Activated CD4-positive, alpha-beta T cell treated with anti-CD3 and anti-CD28 coated beads, Interleukin-2, amount 10 ng/mL, durations not matched to agents 7 days and 5 days (primary cell): ENCODE measurements at regions not wholly inside any gene's neighbourhood (a gene's known extent, or its start where the extent isn't known, plus 50 kb on each side); places are given as distances from the start of the nearest gene placed in this dataset.
A peak's percentile ranks its signal among the peaks of the same experiment; 100 is the strongest.
"Not testable (repeated sequence)": the region's sequence is repeated elsewhere in the genome, so short reads cannot be mapped to it uniquely, and the experiment has no call there.

ENCODE experiments used
- CTCF ChIA-PET: fragments of 350-600 bp; sonication (Branson Sonifier 250); formaldehyde crosslinking; loops from one replicate; lab custom pipeline; 2021; ENCODE audit warnings: antibody characterized with exemption; lab: Charles Lee
- POLR2A ChIA-PET: fragments of 350-600 bp; sonication (Branson Sonifier 250); formaldehyde crosslinking; loops from one replicate; lab custom pipeline; 2021; ENCODE audit warnings: antibody characterized with exemption; lab: Charles Lee
- DNase-seq: peaks from one replicate; pipeline ENCODE4 v3.0.0-alpha.2; 2020
- H3K27ac Mint-ChIP-seq: one replicate; pipeline ENCODE4 v1.8.0; 2021; ENCODE audit warnings: mild to moderate bottlenecking, moderate library complexity, mixed read lengths
- H3K27me3 Mint-ChIP-seq: one replicate; pipeline ENCODE4 v1.8.0; 2021; ENCODE audit warnings: mixed read lengths
- H3K36me3 Mint-ChIP-seq: one replicate; pipeline ENCODE4 v1.8.0; 2021; ENCODE audit warnings: low read depth, mixed read lengths
- H3K4me1 Mint-ChIP-seq: one replicate; pipeline ENCODE4 v1.8.0; 2021; ENCODE audit warnings: mixed read lengths
- H3K4me3 Mint-ChIP-seq: one replicate; pipeline ENCODE4 v1.8.0; 2021; ENCODE audit warnings: mild to moderate bottlenecking, moderate library complexity, mixed read lengths
- H3K9me3 Mint-ChIP-seq: one replicate; pipeline ENCODE4 v1.8.0; 2021; ENCODE audit warnings: mixed read lengths

GRCh38 chr1:209191262-209191634 is 392.3 kb upstream of the CAMK1G start:
- CTCF ChIA-PET, result interaction anchor here (1.1 kb wide), 1 partner anchor 19 kb away, joined by 3 read pairs; no protein-coding TSS in a partner anchor
- H3K4me3 Mint-ChIP-seq, result no peak overlapping the region
- no peak for DNase-seq
- no peaks in the 10 kb centered on the region for H3K4me1 Mint-ChIP-seq
- H3K27me3 Mint-ChIP-seq, result no peaks in the 10 kb centered on the region
- peaks cover 9% of the 10 kb centered on the region for H3K9me3 Mint-ChIP-seq
- POLR2A ChIA-PET, result no interaction called here
- H3K36me3 Mint-ChIP-seq, result no peaks in the 10 kb centered on the region
- no peak overlapping the region for H3K27ac Mint-ChIP-seq

DNA sequence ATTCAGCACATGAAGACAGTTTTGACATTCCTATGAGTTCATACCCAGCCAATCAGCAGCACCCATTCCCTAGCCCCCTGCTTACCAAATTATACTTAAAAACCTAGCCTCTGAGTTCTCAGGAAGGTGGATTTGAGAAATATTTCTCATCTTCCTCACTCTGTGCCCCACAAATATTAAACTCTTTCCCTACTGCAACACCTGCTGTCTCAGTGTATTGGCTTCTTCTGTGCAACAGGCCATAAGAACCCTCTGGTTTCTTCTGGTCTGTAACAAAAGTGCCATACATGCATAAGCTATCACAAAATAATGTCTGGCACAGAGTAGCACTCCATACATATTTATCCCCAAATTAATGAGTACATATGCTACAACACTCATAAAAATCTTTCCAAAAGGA is 387.4 kb upstream of the CAMK1G start:
- H3K27ac Mint-ChIP-seq, result no peak overlapping the region
- H3K9me3 Mint-ChIP-seq, result peaks cover 16% of the 10 kb centered on the region
- H3K4me1 Mint-ChIP-seq, result no peaks in the 10 kb centered on the region
- H3K4me3 Mint-ChIP-seq, result no peak overlapping the region
- peaks cover 14% of the 10 kb centered on the region for H3K27me3 Mint-ChIP-seq
- CTCF ChIA-PET, result interaction anchor here (1.1 kb wide), 1 partner anchor 26 kb away, joined by 3 read pairs; no protein-coding TSS in a partner anchor
- POLR2A ChIA-PET, result no interaction called here
- H3K36me3 Mint-ChIP-seq, result peaks cover 1% of the 10 kb centered on the region
- DNase-seq, result no peak

GRCh38 chr1:209198961-209199750 is 384.4 kb upstream of the CAMK1G start:
- Mint-ChIP-seq H3K27me3 (peaks cover 14% of the 10 kb centered on the region), H3K4me1 (no peaks in the 10 kb centered on the region), H3K27ac (no peak overlapping the region), H3K4me3 (no peak overlapping the region), H3K9me3 (peaks cover 16% of the 10 kb centered on the region), H3K36me3 (peaks cover 1% of the 10 kb centered on the region)
- CTCF ChIA-PET, result no interaction called here
- DNase-seq, result no peak
- POLR2A ChIA-PET, result no interaction called here

- no peak overlapping the region for H3K27ac Mint-ChIP-seq
These were observed 383.7 kb upstream of the CAMK1G start for GRCh38 chr1:209199822-209200221.

GRCh38 chr1:209202321-209202720 is 381.2 kb upstream of the CAMK1G start:
- DNase-seq, H3K4me3 Mint-ChIP-seq, H3K27ac Mint-ChIP-seq, POLR2A ChIA-PET, H3K4me1 Mint-ChIP-seq, H3K36me3 Mint-ChIP-seq, H3K9me3 Mint-ChIP-seq: not testable (repeated sequence)
- peaks cover 26% of the 10 kb centered on the region for H3K27me3 Mint-ChIP-seq
- CTCF ChIA-PET, result interaction anchor here (0.9 to 1.2 kb wide), 2 partner anchors 8 to 47 kb away, joined by 3 to 5 read pairs; no protein-coding TSS in a partner anchor

More at GRCh38 chr1:209199822-209200221, 383.7 kb upstream of the CAMK1G start:
- Mint-ChIP-seq H3K4me3 (no peak overlapping the region), H3K9me3 (peaks cover 15% of the 10 kb centered on the region), H3K36me3 (peaks cover 1% of the 10 kb centered on the region), H3K27me3 (peaks cover 14% of the 10 kb centered on the region), H3K4me1 (no peaks in the 10 kb centered on the region)
- POLR2A ChIA-PET, result no interaction called here
- DNase-seq, result no peak
- CTCF ChIA-PET, result no interaction called here

DNA sequence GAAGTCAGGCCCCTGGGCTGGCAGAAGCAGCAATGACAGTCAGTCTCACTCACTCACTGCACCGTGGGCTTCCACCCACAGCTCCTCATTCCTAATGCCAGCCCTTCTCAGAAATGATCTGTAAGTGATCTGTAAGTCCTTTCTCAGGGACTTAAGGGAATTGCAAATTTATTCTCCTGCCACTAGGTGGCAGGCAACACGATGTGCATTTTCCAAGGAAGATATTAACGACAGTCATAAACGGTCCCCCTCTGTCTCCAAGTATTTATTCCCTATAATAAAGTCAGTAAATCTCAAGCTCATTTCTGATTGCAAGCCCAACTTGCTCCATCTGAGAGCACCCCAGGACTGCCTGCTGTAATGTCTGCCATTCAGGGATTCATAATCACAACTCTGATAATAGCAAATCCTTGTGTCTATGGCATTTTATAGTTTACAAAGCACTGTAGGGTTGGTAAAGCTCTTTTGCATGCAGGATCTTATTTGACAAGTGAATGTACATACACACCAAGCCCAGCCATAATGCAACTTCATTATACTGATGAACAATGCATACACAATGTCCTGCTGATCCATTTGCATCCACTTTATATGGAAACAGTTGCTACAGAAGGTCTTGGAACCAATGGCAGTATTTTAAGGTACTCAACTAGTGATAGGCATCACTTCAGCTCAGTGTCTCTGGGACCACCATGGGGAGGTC is 380.5 kb upstream of the CAMK1G start:
- peaks cover 32% of the 10 kb centered on the region for H3K27me3 Mint-ChIP-seq
- no peak overlapping the region for H3K4me3 Mint-ChIP-seq
- H3K36me3 Mint-ChIP-seq, result no peaks in the 10 kb centered on the region
- peaks cover 2% of the 10 kb centered on the region for H3K4me1 Mint-ChIP-seq
- CTCF ChIA-PET, result no interaction called here
- DNase-seq, result peak; percentile 15
- no peak overlapping the region for H3K27ac Mint-ChIP-seq
- POLR2A ChIA-PET, result no interaction called here
- no peaks in the 10 kb centered on the region for H3K9me3 Mint-ChIP-seq

GRCh38 chr1:209203533-209203895 is 380.0 kb upstream of the CAMK1G start:
- Mint-ChIP-seq H3K4me3 (no peak overlapping the region), H3K27me3 (peaks cover 32% of the 10 kb centered on the region), H3K9me3 (no peaks in the 10 kb centered on the region), H3K4me1 (peaks cover 2% of the 10 kb centered on the region), H3K27ac (no peak overlapping the region), H3K36me3 (no peaks in the 10 kb centered on the region)
- CTCF ChIA-PET, result no interaction called here
- no peak for DNase-seq
- POLR2A ChIA-PET, result no interaction called here

- H3K4me3 Mint-ChIP-seq, result no peak overlapping the region
- H3K4me1 Mint-ChIP-seq, result peaks cover 2% of the 10 kb centered on the region
- CTCF ChIA-PET, result no interaction called here
- H3K27ac Mint-ChIP-seq, result no peak overlapping the region
- H3K27me3 Mint-ChIP-seq, result peaks cover 33% of the 10 kb centered on the region
- no peaks in the 10 kb centered on the region for H3K36me3 Mint-ChIP-seq
- POLR2A ChIA-PET, result no interaction called here
- DNase-seq, result no peak
- H3K9me3 Mint-ChIP-seq, result no peaks in the 10 kb centered on the region
These were observed 378.5 kb upstream of the CAMK1G start for GRCh38 chr1:209205039-209205438.

GRCh38 chr1:209207126-209207700 is 376.3 kb upstream of the CAMK1G start:
- POLR2A ChIA-PET, result no interaction called here
- no peak overlapping the region for H3K4me3 Mint-ChIP-seq

DNA sequence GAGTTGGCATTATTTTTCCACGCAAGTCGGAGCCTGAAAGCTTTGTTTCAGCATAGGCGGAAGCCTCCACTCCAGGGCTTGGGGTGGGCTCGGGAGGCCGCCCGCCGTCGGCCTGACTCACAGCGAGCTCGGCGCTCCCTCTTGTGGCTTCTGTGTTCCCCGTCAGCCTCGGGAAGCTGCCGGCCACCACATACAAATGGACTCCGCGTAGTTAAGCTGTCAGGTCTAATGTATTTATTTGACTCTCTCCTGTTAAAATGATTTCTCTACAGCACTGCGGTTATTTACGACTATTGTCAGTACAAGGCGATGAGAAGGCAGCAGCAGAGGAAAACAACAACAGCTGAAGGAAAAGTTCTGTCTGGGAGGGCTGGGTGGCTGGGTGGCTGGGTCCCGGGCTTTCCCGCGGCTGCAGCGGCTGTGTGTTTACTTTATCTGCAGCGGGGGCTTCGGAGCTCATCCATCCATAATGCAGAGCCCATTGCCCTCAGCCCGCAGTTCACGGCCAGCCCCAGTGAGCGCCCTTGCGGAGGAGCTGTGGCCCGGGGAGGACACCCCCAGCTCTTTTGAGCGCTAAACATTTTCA is 375.7 kb upstream of the CAMK1G start:
- DNase-seq, result no peak
- Mint-ChIP-seq H3K27me3 (peaks cover 41% of the 10 kb centered on the region), H3K4me1 (peaks cover 2% of the 10 kb centered on the region), H3K4me3 (no peak overlapping the region), H3K9me3 (no peaks in the 10 kb centered on the region), H3K27ac (no peak overlapping the region), H3K36me3 (no peaks in the 10 kb centered on the region)
- ChIA-PET POLR2A (no interaction called here), CTCF (interaction anchor here (0.6 to 1.0 kb wide), 2 partner anchors 20 to 85 kb away, joined by 3 read pairs; no protein-coding TSS in a partner anchor)

More at GRCh38 chr1:209207126-209207700, 376.3 kb upstream of the CAMK1G start:
- Mint-ChIP-seq H3K36me3 (no peaks in the 10 kb centered on the region), H3K9me3 (no peaks in the 10 kb centered on the region), H3K27ac (no peak overlapping the region), H3K4me1 (peaks cover 2% of the 10 kb centered on the region), H3K27me3 (peaks cover 38% of the 10 kb centered on the region)
- CTCF ChIA-PET, result interaction anchor here (0.6 to 1.0 kb wide), 2 partner anchors 20 to 86 kb away, joined by 3 read pairs; no protein-coding TSS in a partner anchor
- no peak for DNase-seq

DNA sequence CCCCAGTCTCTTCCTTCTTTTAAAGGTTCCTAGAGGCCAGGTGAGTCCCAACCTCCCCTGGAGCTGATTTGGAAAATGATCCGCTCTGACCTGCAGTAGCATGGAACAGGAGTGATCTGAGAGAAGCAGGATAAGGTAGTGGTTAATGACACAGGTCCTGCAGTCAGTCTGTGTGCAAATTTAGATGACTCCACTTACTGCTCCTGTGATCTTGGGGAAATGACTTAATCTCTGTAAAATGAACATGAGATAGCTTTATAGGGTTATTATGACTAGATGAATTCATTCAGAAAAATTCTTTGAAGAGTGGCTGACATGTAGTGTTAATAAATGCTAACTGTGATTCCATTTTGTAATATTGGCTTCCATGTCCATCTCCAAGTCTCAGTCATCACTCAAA is 374.9 kb upstream of the CAMK1G start:
- no peaks in the 10 kb centered on the region for H3K36me3 Mint-ChIP-seq
- peaks cover 2% of the 10 kb centered on the region for H3K4me1 Mint-ChIP-seq
- ChIA-PET POLR2A (no interaction called here), CTCF (no interaction called here)
- H3K27ac Mint-ChIP-seq, result no peak overlapping the region
- H3K4me3 Mint-ChIP-seq, result no peak overlapping the region
- DNase-seq, result no peak
- no peaks in the 10 kb centered on the region for H3K9me3 Mint-ChIP-seq
- H3K27me3 Mint-ChIP-seq, result peaks cover 42% of the 10 kb centered on the region

DNA sequence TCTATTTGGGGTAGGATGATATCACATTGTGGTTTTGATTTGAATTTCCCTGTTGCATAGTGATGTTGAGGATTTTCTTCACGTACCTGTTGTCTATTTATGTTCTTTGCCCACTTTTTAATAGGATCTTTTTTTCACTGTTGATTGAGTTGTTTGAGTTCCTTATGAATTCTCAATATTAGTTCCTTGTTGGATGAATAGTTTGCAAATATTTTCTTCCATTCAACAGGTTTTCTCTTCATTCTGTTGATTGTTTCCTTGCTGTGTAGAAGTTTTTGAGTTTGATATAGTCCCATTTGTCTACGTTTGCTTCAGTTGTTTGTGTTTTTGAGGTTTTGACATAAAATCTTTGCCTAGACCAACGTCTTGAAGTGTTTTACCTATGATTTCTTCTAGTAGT is 369.5 kb upstream of the CAMK1G start:
- DNase-seq, result no peak
- Mint-ChIP-seq H3K27me3 (peaks cover 19% of the 10 kb centered on the region), H3K36me3 (no peaks in the 10 kb centered on the region), H3K4me3 (no peak overlapping the region), H3K4me1 (no peaks in the 10 kb centered on the region), H3K9me3 (no peaks in the 10 kb centered on the region), H3K27ac (no peak overlapping the region)
- CTCF ChIA-PET, result no interaction called here
- POLR2A ChIA-PET, result no interaction called here

DNA sequence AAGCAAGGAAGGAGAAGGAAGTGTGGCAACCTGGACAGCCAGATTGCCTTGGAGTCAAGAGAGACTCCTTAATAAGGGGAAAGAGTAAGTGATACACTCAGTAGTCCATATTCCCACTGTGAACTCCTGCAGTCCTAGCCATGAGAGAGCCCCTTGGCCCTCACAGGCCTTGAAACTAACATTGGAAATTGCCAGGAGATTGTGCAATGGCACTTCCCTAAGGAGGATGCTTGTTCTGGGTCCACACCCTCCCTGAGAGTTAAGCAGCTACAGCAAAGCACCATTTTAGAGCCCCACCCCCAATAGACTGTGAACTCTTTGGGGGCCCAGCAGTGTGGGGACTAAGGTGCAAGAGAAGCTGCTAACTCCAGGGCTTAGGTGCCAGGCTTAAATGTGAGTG is 367.7 kb upstream of the CAMK1G start:
- H3K36me3 Mint-ChIP-seq, result no peaks in the 10 kb centered on the region
- H3K9me3 Mint-ChIP-seq, result no peaks in the 10 kb centered on the region
- no peak overlapping the region for H3K4me3 Mint-ChIP-seq
- H3K27ac Mint-ChIP-seq, result no peak overlapping the region
- CTCF ChIA-PET, result no interaction called here
- POLR2A ChIA-PET, result no interaction called here
- H3K4me1 Mint-ChIP-seq, result no peaks in the 10 kb centered on the region
- no peak for DNase-seq
- peaks cover 9% of the 10 kb centered on the region for H3K27me3 Mint-ChIP-seq
